B cell (primary cell): ENCODE measurements at regions not wholly inside any gene's neighbourhood (a gene's known extent, or its start where the extent isn't known, plus 50 kb on each side); places are given as distances from the start of the nearest gene placed in this dataset.

ENCODE experiments used
- ATAC-seq: fragments of 200-7000 bp; cut with Tn5 transposase; one replicate; pipeline ENCODE4 v1.10.0; 2021; ENCODE audit warnings: low read depth, mild to moderate bottlenecking, moderate number of reproducible peaks, moderate library complexity
- CTCF ChIA-PET: fragments of 350-600 bp; sonication (Branson Sonifier 250); formaldehyde crosslinking; loops from one replicate; lab custom pipeline; 2021; ENCODE audit warnings: antibody characterized with exemption, inconsistent platforms; lab: Charles Lee
- POLR2A ChIA-PET: fragments of 350-600 bp; sonication (Branson Sonifier 250); formaldehyde crosslinking; loops from one replicate; lab custom pipeline; 2021; ENCODE audit warnings: antibody characterized with exemption; lab: Charles Lee
- DNase-seq: peaks from one replicate; pipeline ENCODE4 v3.0.0; 2013
- H2AFZ ChIP-seq: 2 replicates; pipeline ENCODE4 v1.6.1; 2012; ENCODE audit warnings: mild to moderate bottlenecking, low read depth, low read length; ENCODE audit not compliant: insufficient read depth, poor library complexity, severe bottlenecking
- H3K27ac ChIP-seq, 2 donors: 1 replicate in 1 of 2; 2 replicates in 1 of 2; pipeline ENCODE4 v1.5.1; 2012 to 2013; ENCODE audit warnings: low read length in 2 of 2, mild to moderate bottlenecking in 2 of 2, moderate library complexity in 1 of 2
- H3K27me3 ChIP-seq, 4 experiments: fragments of 200-600 bp in 1 of 4; sonication (generic) in 1 of 4; replicated peaks in 1 of 4; 1 replicate in 2 of 4; 2 replicates in 2 of 4; pipeline versions ENCODE4 v1.6.1 to v1.7.0; 2013 to 2016; ENCODE audit warnings: low read length in 3 of 4, mild to moderate bottlenecking in 2 of 4, mixed read lengths in 1 of 4, moderate library complexity in 1 of 4; ENCODE audit not compliant: insufficient read depth in 4 of 4, control insufficient read depth in 3 of 4; ENCODE audit errors: control extremely low read depth in 1 of 4
- H3K36me3 ChIP-seq, 2 experiments: replicated peaks in 1 of 2; 1 replicate in 1 of 2; 2 replicates in 1 of 2; pipeline versions ENCODE4 v1.6.1 to v1.7.1; 2013; ENCODE audit warnings: low read length in 1 of 2; ENCODE audit not compliant: insufficient read depth in 2 of 2, control insufficient read depth in 1 of 2; ENCODE audit errors: control extremely low read depth in 1 of 2, extremely low read depth in 1 of 2
- H3K4me1 ChIP-seq, 2 donors: fragments of 200-600 bp in 1 of 2; sonication (generic) in 1 of 2; 1 replicate in 1 of 2; 2 replicates in 1 of 2; pipeline versions ENCODE4 v1.5.1 to v1.6.1; 2013 to 2017; ENCODE audit warnings: low read length in 2 of 2; ENCODE audit not compliant: control insufficient read depth in 2 of 2, insufficient read depth in 2 of 2
- H3K4me2 ChIP-seq: replicated peaks from 2 replicates; pipeline ENCODE3; 2012; ENCODE audit warnings: mild to moderate bottlenecking, low read depth, low read length; ENCODE audit not compliant: poor library complexity, severe bottlenecking
- H3K4me3 ChIP-seq, 5 experiments: fragments of 200-600 bp in 1 of 5; sonication (generic) in 1 of 5; 1 replicate in 3 of 5; 2 replicates in 2 of 5; pipeline versions ENCODE4 v1.5.1 to v1.7.0; 2011 to 2016; ENCODE audit warnings: low read length in 4 of 5, mild to moderate bottlenecking in 4 of 5, low read depth in 2 of 5, control low read depth in 1 of 5, moderate library complexity in 1 of 5; ENCODE audit not compliant: insufficient read depth in 1 of 5; ENCODE audit errors: control extremely low read depth in 1 of 5, extremely low read depth in 1 of 5
- H3K79me2 ChIP-seq: fragments of 200-600 bp; sonication (generic); one replicate; pipeline ENCODE4 v1.6.0; 2016; ENCODE audit warnings: low read length; ENCODE audit not compliant: control insufficient read depth, insufficient read depth
- H3K9ac ChIP-seq: fragments of 200-600 bp; sonication (generic); 2 replicates; pipeline ENCODE4 v1.6.1; 2017; ENCODE audit warnings: mild to moderate bottlenecking, low read length, moderate library complexity
- H3K9me3 ChIP-seq, 3 donors: one replicate each; pipeline versions ENCODE4 v1.6.1 to v1.7.1; 2013; ENCODE audit warnings: low read length in 2 of 3; ENCODE audit not compliant: control insufficient read depth in 2 of 3, insufficient read depth in 1 of 3; ENCODE audit errors: control extremely low read depth in 1 of 3
- H4K20me1 ChIP-seq: 2 replicates; pipeline ENCODE4 v1.6.0; 2012; ENCODE audit warnings: mild to moderate bottlenecking, low read length; ENCODE audit not compliant: insufficient read depth, control insufficient read depth, poor library complexity, severe bottlenecking
- H3K27ac Mint-ChIP-seq: one replicate; pipeline ENCODE4 v1.8.0; 2021; ENCODE audit warnings: mixed read lengths
- H3K27me3 Mint-ChIP-seq: one replicate; pipeline ENCODE4 v1.8.0; 2021; ENCODE audit warnings: mixed read lengths
- H3K4me1 Mint-ChIP-seq: one replicate; pipeline ENCODE4 v1.8.0; 2021; ENCODE audit warnings: mixed read lengths
- H3K4me3 Mint-ChIP-seq: one replicate; pipeline ENCODE4 v1.8.0; 2021; ENCODE audit warnings: mixed read lengths
- H3K9me3 Mint-ChIP-seq: one replicate; pipeline ENCODE4 v1.8.0; 2022; ENCODE audit warnings: mixed read lengths; ENCODE audit not compliant: insufficient read depth
- EZH2 ChIP-seq: IDR thresholded peaks from 2 replicates; pipeline ENCODE4 v1.6.1; 2012; ENCODE audit warnings: borderline replicate concordance, low read depth, mild to moderate bottlenecking, moderate library complexity, low read length; ENCODE audit not compliant: insufficient read depth, poor library complexity, severe bottlenecking
- WGBS: methylation state at CpG from one replicate; pipeline ENCODE4 v1.1.5; 2013; ENCODE audit warnings: missing lambda C conversion rate; ENCODE audit not compliant: insufficient coverage; 5-methylcytosine and 5-hydroxymethylcytosine counted together
- intact Hi-C: fragments of 100-400 bp; cut with micrococcal nuclease; formaldehyde crosslinking; loops from one replicate; pipeline ENCODE4 v1.10.0; 2022
- TF ChIP-seq, protein P1 (sequence below): fragments of 200-600 bp; IDR thresholded peaks from one replicate; pipeline ENCODE4 v1.8.0; 2022; ENCODE audit warnings: antibody characterized with exemption, mild to moderate bottlenecking

DNA sequence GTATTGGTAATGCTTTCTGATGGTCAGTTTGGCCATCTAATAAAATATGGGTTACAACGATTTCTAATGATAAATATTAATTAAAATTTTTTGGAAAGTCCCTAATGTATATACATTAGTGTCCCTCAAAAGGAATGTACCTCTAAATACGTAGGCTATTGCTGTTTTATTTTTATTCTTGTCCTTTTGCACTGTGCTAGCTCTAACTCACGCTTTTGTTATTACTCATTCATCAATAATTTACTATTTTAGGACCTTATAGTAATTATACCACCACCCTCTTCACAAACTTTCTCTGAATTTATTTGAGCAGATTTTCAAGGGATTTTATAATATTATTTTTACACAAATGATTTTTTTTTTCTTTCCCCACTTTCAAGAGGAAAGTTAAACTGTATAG is 795.9 kb upstream of the PCDH9 start:
- Histone ChIP-seq H3K9me3 (peaks cover 0 to 1% (median 0%) of the 10 kb centered on the region in 3 donors), H3K4me2 (no peak overlapping the region), H2AFZ (no peak overlapping the region), H3K27me3 (no peaks in the 10 kb centered on the region), H3K79me2 (no peaks in the 10 kb centered on the region), H3K27ac (no peak overlapping the region), H3K36me3 (no peaks in the 10 kb centered on the region), H3K9ac (no peak overlapping the region), H4K20me1 (no peaks in the 10 kb centered on the region), H3K4me3 (no peak overlapping the region), H3K4me1 (no peaks in the 10 kb centered on the region)
- Mint-ChIP-seq H3K9me3 (peaks cover 3% of the 10 kb centered on the region), H3K27ac (no peak overlapping the region), H3K4me3 (no peak overlapping the region), H3K27me3 (no peaks in the 10 kb centered on the region), H3K4me1 (no peaks in the 10 kb centered on the region)
- ChIA-PET CTCF (no interaction called here), POLR2A (no interaction called here)
- intact Hi-C loops = no loop called here
- no peak for ATAC-seq
- no peak for DNase-seq
- no CpG with 5 or more reads among the region's 3 CpGs for WGBS
- TF ChIP-seq, protein P1, sequence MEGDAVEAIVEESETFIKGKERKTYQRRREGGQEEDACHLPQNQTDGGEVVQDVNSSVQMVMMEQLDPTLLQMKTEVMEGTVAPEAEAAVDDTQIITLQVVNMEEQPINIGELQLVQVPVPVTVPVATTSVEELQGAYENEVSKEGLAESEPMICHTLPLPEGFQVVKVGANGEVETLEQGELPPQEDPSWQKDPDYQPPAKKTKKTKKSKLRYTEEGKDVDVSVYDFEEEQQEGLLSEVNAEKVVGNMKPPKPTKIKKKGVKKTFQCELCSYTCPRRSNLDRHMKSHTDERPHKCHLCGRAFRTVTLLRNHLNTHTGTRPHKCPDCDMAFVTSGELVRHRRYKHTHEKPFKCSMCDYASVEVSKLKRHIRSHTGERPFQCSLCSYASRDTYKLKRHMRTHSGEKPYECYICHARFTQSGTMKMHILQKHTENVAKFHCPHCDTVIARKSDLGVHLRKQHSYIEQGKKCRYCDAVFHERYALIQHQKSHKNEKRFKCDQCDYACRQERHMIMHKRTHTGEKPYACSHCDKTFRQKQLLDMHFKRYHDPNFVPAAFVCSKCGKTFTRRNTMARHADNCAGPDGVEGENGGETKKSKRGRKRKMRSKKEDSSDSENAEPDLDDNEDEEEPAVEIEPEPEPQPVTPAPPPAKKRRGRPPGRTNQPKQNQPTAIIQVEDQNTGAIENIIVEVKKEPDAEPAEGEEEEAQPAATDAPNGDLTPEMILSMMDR = no peak
- no peak for TF ChIP-seq EZH2

DNA sequence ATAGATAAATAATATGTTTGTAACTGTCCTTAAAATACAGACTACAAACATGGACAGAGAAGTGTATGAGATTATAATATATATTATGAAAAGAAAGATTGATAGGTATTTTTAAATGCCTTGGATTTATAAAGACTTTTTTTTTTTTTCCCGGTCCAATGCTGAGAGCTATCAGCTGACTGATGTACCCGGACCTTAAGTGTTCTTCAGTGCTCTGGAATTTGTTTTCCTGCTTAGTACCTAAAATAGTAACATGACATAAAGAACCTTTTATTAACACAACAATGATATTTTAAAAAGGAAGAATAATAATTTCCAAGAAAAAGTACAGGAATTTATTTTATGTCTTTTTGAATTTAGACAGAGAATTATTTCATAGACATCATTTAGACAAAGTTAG is 795.5 kb upstream of the PCDH9 start:
- H4K20me1 ChIP-seq = no peaks in the 10 kb centered on the region
- no peaks in the 10 kb centered on the region for H3K4me1 ChIP-seq
- no peaks in the 10 kb centered on the region for H3K79me2 ChIP-seq
- ChIA-PET CTCF (no interaction called here), POLR2A (no interaction called here)
- no peak overlapping the region for H3K27ac Mint-ChIP-seq
- no peaks in the 10 kb centered on the region for H3K36me3 ChIP-seq
- no peak for ATAC-seq
- H2AFZ ChIP-seq = no peak overlapping the region
- no peaks in the 10 kb centered on the region for H3K27me3 Mint-ChIP-seq
- H3K9ac ChIP-seq = no peak overlapping the region
- peaks cover 0 to 1% (median 0%) of the 10 kb centered on the region in 3 donors for H3K9me3 ChIP-seq
- WGBS = no CpG with 5 or more reads among the region's 2 CpGs
- TF ChIP-seq EZH2 = no peak
- TF ChIP-seq, protein P1 = no peak
- H3K4me3 Mint-ChIP-seq = no peak overlapping the region
- intact Hi-C loops = no loop called here
- H3K27me3 ChIP-seq = no peaks in the 10 kb centered on the region
- no peaks in the 10 kb centered on the region for H3K4me1 Mint-ChIP-seq
- H3K9me3 Mint-ChIP-seq = peaks cover 5% of the 10 kb centered on the region
- DNase-seq = no peak
- no peak overlapping the region for H3K4me2 ChIP-seq
- H3K27ac ChIP-seq = no peak overlapping the region
- H3K4me3 ChIP-seq = no peak overlapping the region
